GM12864 (cell line): ENCODE measurements at regions not wholly inside any gene's neighbourhood (a gene's known extent, or its start where the extent isn't known, plus 50 kb on each side); places are given as distances from the start of the nearest gene placed in this dataset.

Experiments used
- DNase-seq: peaks from one replicate; pipeline ENCODE4 v3.0.0-alpha.2; 2011; ENCODE audit warnings: low read depth
- H3K4me3 ChIP-seq: 2 replicates; pipeline ENCODE4 v1.5.1; 2011; ENCODE audit warnings: mild to moderate bottlenecking, low read depth, low read length, control low read depth
- CTCF ChIP-seq: IDR thresholded peaks from 2 replicates; pipeline ENCODE4 v1.5.1; 2011; ENCODE audit warnings: low read depth, mild to moderate bottlenecking, moderate library complexity, low read length, control low read depth, inconsistent platforms; ENCODE audit errors: missing control alignments

GRCh38 chr7:47649919-47650318, 68.0 kb upstream of the TNS3 start:
- H3K4me3 ChIP-seq = no peak overlapping the region
- no peak for DNase-seq
- no peak for TF ChIP-seq CTCF

GRCh38 chr7:47648275-47648925, 66.5 kb upstream of the TNS3 start:
- TF ChIP-seq CTCF = no peak
- no peak overlapping the region for H3K4me3 ChIP-seq
- DNase-seq = no peak

GRCh38 chr7:47647918-47648250, 66.0 kb upstream of the TNS3 start:
- TF ChIP-seq CTCF = no peak
- no peak overlapping the region for H3K4me3 ChIP-seq
- DNase-seq = no peak

GRCh38 chr7:47647181-47647917, 65.4 kb upstream of the TNS3 start:
- DNase-seq = peak; percentile 5
- no peak overlapping the region for H3K4me3 ChIP-seq
- TF ChIP-seq CTCF = no peak

GRCh38 chr7:47643716-47644400, 61.9 kb upstream of the TNS3 start:
- no peak for TF ChIP-seq CTCF
- no peak overlapping the region for H3K4me3 ChIP-seq
- DNase-seq = no peak

- no peak for TF ChIP-seq CTCF
- H3K4me3 ChIP-seq = no peak overlapping the region
- no peak for DNase-seq
Measured at GRCh38 chr7:47640265-47640664, 58.4 kb upstream of the TNS3 start.
